IMR-90 (cell line): ENCODE measurements at regions not wholly inside any gene's neighbourhood (a gene's known extent, or its start where the extent isn't known, plus 50 kb on each side); places are given as distances from the start of the nearest gene placed in this dataset.

Source experiments
- ATAC-seq: fragments of 200-7000 bp; cut with Tn5 transposase; 2 replicates; pipeline ENCODE4 v1.9.1; 2020; ENCODE audit warnings: low read depth, mild to moderate bottlenecking, moderate library complexity
- BruUV-seq: library from RNA; stranded (reverse); fragments of 400-500 nt; replicated peaks from 2 replicates; lab custom pipeline; 2021; lab: Mats Ljungman, UMichigan
- CTCF ChIA-PET: fragments of 300-600 bp; formaldehyde crosslinking; extraction: SDS; loops from one replicate; lab custom pipeline; 2021; ENCODE audit warnings: antibody characterized with exemption; lab: Yijun Ruan, JAX
- POLR2A ChIA-PET: fragments of 300-600 bp; sonication (Branson Sonifier 250); formaldehyde crosslinking; loops from one replicate; lab custom pipeline; 2022; ENCODE audit warnings: antibody characterized with exemption; ENCODE audit not compliant: unreplicated experiment; lab: Charles Lee
- DNase-seq: peaks from one replicate; pipeline ENCODE4 v3.0.0; 2013
- H2AFZ ChIP-seq: replicated peaks from 2 replicates; pipeline ENCODE3; 2013; ENCODE audit warnings: low read length, mild to moderate bottlenecking; ENCODE audit not compliant: poor library complexity
- H2AK5ac ChIP-seq: 2 replicates; pipeline ENCODE4 v1.6.1; 2013; ENCODE audit warnings: low read depth, low read length, inconsistent platforms
- H2AK9ac ChIP-seq: replicated peaks from 2 replicates; pipeline ENCODE3; 2013; ENCODE audit warnings: mild to moderate bottlenecking, low read depth, low read length, moderate library complexity; ENCODE audit not compliant: poor library complexity
- H2BK120ac ChIP-seq: 2 replicates; pipeline ENCODE4 v1.6.1; 2013; ENCODE audit warnings: low read depth, low read length, inconsistent platforms
- H2BK15ac ChIP-seq: 3 replicates; pipeline ENCODE4 v1.6.1; 2013; ENCODE audit warnings: low read depth, low read length, inconsistent platforms
- H2BK20ac ChIP-seq: 2 replicates; pipeline ENCODE4 v1.6.1; 2013; ENCODE audit warnings: low read depth, mild to moderate bottlenecking, inconsistent platforms, low read length, moderate library complexity
- H2BK5ac ChIP-seq: 2 replicates; pipeline ENCODE4 v1.6.1; 2013; ENCODE audit warnings: mild to moderate bottlenecking, low read depth, low read length, inconsistent platforms; ENCODE audit not compliant: poor library complexity, severe bottlenecking
- H3K14ac ChIP-seq: replicated peaks from 2 replicates; pipeline ENCODE4 v1.6.1; 2013; ENCODE audit warnings: low read depth, low read length, inconsistent platforms
- H3K18ac ChIP-seq: 2 replicates; pipeline ENCODE4 v1.6.1; 2013; ENCODE audit warnings: low read depth, low read length, control low read depth
- H3K23ac ChIP-seq: 2 replicates; pipeline ENCODE4 v1.6.1; 2013; ENCODE audit warnings: low read depth, low read length, inconsistent platforms
- H3K27ac ChIP-seq: 2 replicates; pipeline ENCODE4 v1.5.1; 2013; ENCODE audit warnings: mild to moderate bottlenecking, control low read depth, low read length; ENCODE audit not compliant: insufficient read depth
- H3K27me3 ChIP-seq: 2 replicates; pipeline ENCODE4 v1.6.1; 2013; ENCODE audit warnings: low read length; ENCODE audit not compliant: control insufficient read depth, insufficient read depth
- H3K36me3 ChIP-seq: 2 replicates; pipeline ENCODE4 v1.6.1; 2013; ENCODE audit warnings: low read length, mixed read lengths; ENCODE audit not compliant: control insufficient read depth, insufficient read depth
- H3K4ac ChIP-seq: 2 replicates; pipeline ENCODE4 v1.6.1; 2013; ENCODE audit warnings: low read depth, low read length, inconsistent platforms
- H3K4me1 ChIP-seq: 2 replicates; pipeline ENCODE4 v1.6.1; 2013; ENCODE audit warnings: low read length, mixed read lengths; ENCODE audit not compliant: control insufficient read depth, insufficient read depth
- H3K4me2 ChIP-seq: 2 replicates; pipeline ENCODE4 v1.6.1; 2013; ENCODE audit warnings: low read depth, mild to moderate bottlenecking, control low read depth, low read length, moderate library complexity
- H3K4me3 ChIP-seq: 2 replicates; pipeline ENCODE4 v1.5.1; 2013; ENCODE audit warnings: low read depth, mild to moderate bottlenecking, control low read depth, low read length, moderate library complexity; ENCODE audit not compliant: insufficient read depth
- H3K56ac ChIP-seq: 2 replicates; pipeline ENCODE4 v1.6.1; 2013; ENCODE audit warnings: low read length, inconsistent platforms; ENCODE audit not compliant: insufficient read depth; ENCODE audit errors: extremely low read depth
- H3K79me1 ChIP-seq, 2 experiments: 2 replicates each; pipeline ENCODE4 v1.6.1; 2013; ENCODE audit warnings: low read length in 2 of 2, inconsistent platforms in 1 of 2, low read depth in 1 of 2
- H3K9ac ChIP-seq: 2 replicates; pipeline ENCODE4 v1.6.1; 2013; ENCODE audit warnings: low read depth, low read length, control low read depth
- H3K9me1 ChIP-seq: 2 replicates; pipeline ENCODE4 v1.6.1; 2013; ENCODE audit warnings: low read length, inconsistent platforms; ENCODE audit not compliant: insufficient read depth
- H3K9me3 ChIP-seq: 2 replicates; pipeline ENCODE4 v1.6.1; 2013; ENCODE audit warnings: low read length; ENCODE audit not compliant: control insufficient read depth, insufficient read depth
- H4K20me1 ChIP-seq: 2 replicates; pipeline ENCODE4 v1.6.1; 2013; ENCODE audit warnings: low read length, inconsistent platforms; ENCODE audit not compliant: insufficient read depth
- H4K5ac ChIP-seq: 2 replicates; pipeline ENCODE4 v1.6.1; 2013; ENCODE audit warnings: mild to moderate bottlenecking, low read depth, low read length, control low read depth
- H4K8ac ChIP-seq, 2 experiments: 2 replicates each; pipeline ENCODE4 v1.6.1; 2013; ENCODE audit warnings: low read depth in 2 of 2, low read length in 2 of 2, control low read depth in 1 of 2, inconsistent platforms in 1 of 2
- H4K91ac ChIP-seq: 2 replicates; pipeline ENCODE4 v1.6.1; 2013; ENCODE audit warnings: low read depth, low read length, inconsistent platforms; ENCODE audit not compliant: insufficient read depth
- BHLHE40 ChIP-seq: fragments of 150-350 bp; IDR thresholded peaks from 2 replicates; pipeline ENCODE4 v1.6.1; 2016; ENCODE audit warnings: mild to moderate bottlenecking, low read depth, low read length
- CEBPB ChIP-seq: IDR thresholded peaks from 2 replicates; pipeline ENCODE4 v1.6.1; 2012; ENCODE audit warnings: low read depth, low read length, improper control_type of control experiment
- CHD1 ChIP-seq: IDR thresholded peaks from 2 replicates; pipeline ENCODE4 v1.6.1; 2012; ENCODE audit warnings: low read depth, low read length, improper control_type of control experiment
- CTCF ChIP-seq: conservative IDR thresholded peaks from 2 replicates; pipeline ENCODE4 v1.5.1; 2012; ENCODE audit warnings: mild to moderate bottlenecking, low read depth, low read length, improper control_type of control experiment
- ELK1 ChIP-seq: fragments of 150-350 bp; IDR thresholded peaks from 2 replicates; pipeline ENCODE4 v1.6.1; 2016; ENCODE audit warnings: low read depth, mild to moderate bottlenecking, low read length, moderate library complexity, borderline replicate concordance
- FOS ChIP-seq: fragments of 150-350 bp; IDR thresholded peaks from 2 replicates; pipeline ENCODE4 v1.6.1; 2016; ENCODE audit warnings: low read depth, low read length
- MAFK ChIP-seq: IDR thresholded peaks from 2 replicates; pipeline ENCODE4 v1.6.1; 2012; ENCODE audit warnings: low read depth, low read length, improper control_type of control experiment
- MAZ ChIP-seq: IDR thresholded peaks from 2 replicates; pipeline ENCODE4 v1.6.1; 2012; ENCODE audit warnings: low read depth, mild to moderate bottlenecking, low read length, improper control_type of control experiment, moderate library complexity, borderline replicate concordance
- MXI1 ChIP-seq: IDR thresholded peaks from 2 replicates; pipeline ENCODE4 v1.6.1; 2012; ENCODE audit warnings: low read depth, mild to moderate bottlenecking, low read length, moderate library complexity, borderline replicate concordance
- NFE2L2 ChIP-seq: fragments of 150-350 bp; IDR thresholded peaks from 2 replicates; pipeline ENCODE4 v1.6.1; 2016; ENCODE audit warnings: low read depth, mild to moderate bottlenecking, low read length
- POLR2A ChIP-seq: IDR thresholded peaks from 2 replicates; pipeline ENCODE4 v1.6.1; 2012; ENCODE audit warnings: mild to moderate bottlenecking, low read depth, low read length
- RAD21 ChIP-seq: IDR thresholded peaks from 2 replicates; pipeline ENCODE4 v1.6.1; 2012; ENCODE audit warnings: low read length, improper control_type of control experiment
- RCOR1 ChIP-seq: IDR thresholded peaks from 2 replicates; pipeline ENCODE4 v1.6.1; 2012; ENCODE audit warnings: mild to moderate bottlenecking, low read length, improper control_type of control experiment; ENCODE audit not compliant: insufficient replicate concordance
- RFX5 ChIP-seq: IDR thresholded peaks from 2 replicates; pipeline ENCODE4 v1.8.0; 2012; ENCODE audit warnings: low read depth, mild to moderate bottlenecking, low read length, moderate library complexity
- SMC3 ChIP-seq: fragments of 150-350 bp; IDR thresholded peaks from 2 replicates; pipeline ENCODE4 v1.6.1; 2016; ENCODE audit warnings: low read depth, mild to moderate bottlenecking, antibody characterized with exemption, low read length, moderate library complexity
- USF2 ChIP-seq: fragments of 150-350 bp; IDR thresholded peaks from 2 replicates; pipeline ENCODE4 v1.6.1; 2017; ENCODE audit warnings: mild to moderate bottlenecking, antibody characterized with exemption, low read length, low read depth
- whole genome bisulfite sequencing, 2 experiments: methylation state at CpG; one replicate each; pipeline versions ENCODE4 v1.1.5 to v1.1.7; 2013; ENCODE audit warnings: missing lambda C conversion rate in 2 of 2; ENCODE audit not compliant: insufficient read length in 1 of 2; ENCODE audit errors: extremely low coverage in 2 of 2; 5-methylcytosine and 5-hydroxymethylcytosine counted together
- dilution Hi-C: fragments of 300-500 bp; cut with HindIII; formaldehyde crosslinking; loops from one replicate; pipeline ENCODE4 v1.14.3; 2018; ENCODE audit warnings: low sequenced_read_pairs; ENCODE audit not compliant: unreplicated experiment
- in situ Hi-C: fragments of 300-500 bp; cut with MboI; formaldehyde crosslinking; loops from 3 replicates; pipeline ENCODE4 v1.14.3; 2019; ENCODE audit warnings: low sequenced_read_pairs, inconsistent platforms, mixed read lengths
- intact Hi-C: fragments of 100-400 bp; cut with micrococcal nuclease; formaldehyde crosslinking; loops from 2 replicates; pipeline ENCODE4 v1.10.0; 2022

- no peak overlapping the region for H4K91ac ChIP-seq
- POLR2A ChIA-PET, result no interaction called here
- H3K27ac ChIP-seq, result no peak overlapping the region
- H3K9ac ChIP-seq, result no peak overlapping the region
- no peak overlapping the region for H3K23ac ChIP-seq
- no peak overlapping the region for H3K4me2 ChIP-seq
- H3K56ac ChIP-seq, result no peak overlapping the region
- no peak overlapping the region for H3K4ac ChIP-seq
- in situ Hi-C loops, result no loop called here
- no peak overlapping the region for H2BK5ac ChIP-seq
- no peaks in the 10 kb centered on the region for H3K36me3 ChIP-seq
- H4K20me1 ChIP-seq, result no peaks in the 10 kb centered on the region
- H4K5ac ChIP-seq, result no peak overlapping the region
- ATAC-seq, result no peak
- no TSS peak for BruUV-seq
- H3K27me3 ChIP-seq, result no peaks in the 10 kb centered on the region
- H2BK15ac ChIP-seq, result no peak overlapping the region
- no peak for DNase-seq
- no peak overlapping the region for H3K14ac ChIP-seq
- CTCF ChIA-PET, result no interaction called here
- H3K9me1 ChIP-seq, result no peaks in the 10 kb centered on the region
- H4K8ac ChIP-seq, result no peak overlapping the region
- intact Hi-C loops, result no loop called here
- H2AK5ac ChIP-seq, result no peak overlapping the region
- no peaks in the 10 kb centered on the region for H3K4me1 ChIP-seq
- WGBS, 2 experiments, result no CpG with 5 or more reads among the region's 2 CpGs
- H2BK120ac ChIP-seq, result no peak overlapping the region
- no peak overlapping the region for H3K4me3 ChIP-seq
- H3K79me1 ChIP-seq, result no peaks in the 10 kb centered on the region
- no peaks in the 10 kb centered on the region for H3K9me3 ChIP-seq
- H2AK9ac ChIP-seq, result no peak overlapping the region
- TF ChIP-seq POLR2A, result no peak
- no peak for TF ChIP-seq SMC3
- TF ChIP-seq NFE2L2, result no peak
- no peak for TF ChIP-seq MAZ
- no peak for TF ChIP-seq RCOR1
- no peak for TF ChIP-seq MXI1
- no peak for TF ChIP-seq RAD21
- no peak for TF ChIP-seq BHLHE40
- TF ChIP-seq CEBPB, result no peak
- no peak for TF ChIP-seq ELK1
- TF ChIP-seq CHD1, result no peak
- no peak for TF ChIP-seq RFX5
- TF ChIP-seq CTCF, result no peak
- no peak for TF ChIP-seq USF2
- TF ChIP-seq MAFK, result no peak
- TF ChIP-seq FOS, result no peak
- H3K18ac ChIP-seq, result no peak overlapping the region
- H2AFZ ChIP-seq, result no peak overlapping the region
- dilution Hi-C loops, result no loop called here
- no peak overlapping the region for H2BK20ac ChIP-seq
These were observed 163.1 kb downstream of the FAXC start for GRCh38 chr6:99186417-99186816.
